PC-9 (cell line): ENCODE measurements at regions not wholly inside any gene's neighbourhood (a gene's known extent, or its start where the extent isn't known, plus 50 kb on each side); places are given as distances from the start of the nearest gene placed in this dataset.

Source experiments
- CTCF ChIP-seq: fragments of 200-600 bp; sonication (generic); conservative IDR thresholded peaks from 2 replicates; pipeline ENCODE4 v1.6.1; 2017; ENCODE audit warnings: mixed run types, antibody characterized with exemption, mild to moderate bottlenecking, moderate library complexity
- EZH2 ChIP-seq: fragments of 200-600 bp; sonication (generic); IDR thresholded peaks from 2 replicates; pipeline ENCODE4 v1.8.0; 2017; ENCODE audit warnings: antibody characterized with exemption, low read depth

GRCh38 chr2:118730405-118730804, 117.0 kb downstream of the EN1 start:
- TF ChIP-seq CTCF: no peak
- TF ChIP-seq EZH2: no peak
